ENCODE measurements at regions not wholly inside any gene's neighbourhood (a gene's known extent, or its start where the extent isn't known, plus 50 kb on each side); places are given as distances from the start of the nearest gene placed in this dataset.

- CTCF ChIA-PET, result no interaction called here
- POLR2A ChIA-PET, result no interaction called here
- Histone ChIP-seq H3K4me3 (no peak overlapping the region), H3K4me1 (no peaks in the 10 kb centered on the region), H3K27ac (no peak overlapping the region), H3K4me2 (no peak overlapping the region), H3K9me3 (no peaks in the 10 kb centered on the region)
- no peak for ATAC-seq
- DNase-seq (ENCODE audit: low read depth in 1 of 2, low spot score in 1 of 2), result no peak
- WGBS (ENCODE audit: missing lambda C conversion rate), result 10% methylated on average over 5 of the region's 5 CpGs
- TF ChIP-seq, protein P1, sequence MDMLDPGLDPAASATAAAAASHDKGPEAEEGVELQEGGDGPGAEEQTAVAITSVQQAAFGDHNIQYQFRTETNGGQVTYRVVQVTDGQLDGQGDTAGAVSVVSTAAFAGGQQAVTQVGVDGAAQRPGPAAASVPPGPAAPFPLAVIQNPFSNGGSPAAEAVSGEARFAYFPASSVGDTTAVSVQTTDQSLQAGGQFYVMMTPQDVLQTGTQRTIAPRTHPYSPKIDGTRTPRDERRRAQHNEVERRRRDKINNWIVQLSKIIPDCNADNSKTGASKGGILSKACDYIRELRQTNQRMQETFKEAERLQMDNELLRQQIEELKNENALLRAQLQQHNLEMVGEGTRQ (IDR thresholded peaks at IDR 0.05), result no peak
- TF ChIP-seq HOXB5 (CRISPR knock-in tag; IDR thresholded peaks at IDR 0.05), result no peak
- no peak for TF ChIP-seq RARB (CRISPR knock-in tag; IDR thresholded peaks at IDR 0.05)
- TF ChIP-seq SREBF2 (IDR thresholded peaks at IDR 0.05), result no peak
- TF ChIP-seq ZC3H11A (IDR thresholded peaks at IDR 0.05), result no peak
- TF ChIP-seq POLR2A (IDR thresholded peaks at IDR 0.05; ENCODE audit: low read length), result no peak
- no peak for TF ChIP-seq SMC3 (IDR thresholded peaks at IDR 0.05)
- no peak for TF ChIP-seq EHF (CRISPR knock-in tag; IDR thresholded peaks at IDR 0.05)
- no peak for TF ChIP-seq CEBPB (IDR thresholded peaks at IDR 0.05)
- no peak for TF ChIP-seq NR3C1 (IDR thresholded peaks at IDR 0.05)
- TF ChIP-seq ELK1 (IDR thresholded peaks at IDR 0.05; ENCODE audit: low read depth, low read length), result no peak
- TF ChIP-seq NFE2L2 (conservative IDR thresholded peaks at IDR 0.05; ENCODE audit: low read length), result no peak
- TF ChIP-seq FOSB (CRISPR knock-in tag; IDR thresholded peaks at IDR 0.05), result no peak
- no peak for TF ChIP-seq FOXS1 (CRISPR knock-in tag; IDR thresholded peaks at IDR 0.05)
- TF ChIP-seq GATA3 (IDR thresholded peaks at IDR 0.05; ENCODE audit: borderline replicate concordance), result no peak
- TF ChIP-seq KDM5A (IDR thresholded peaks at IDR 0.05), result no peak
- TF ChIP-seq EP300 (IDR thresholded peaks at IDR 0.05), result no peak
- no peak for TF ChIP-seq CTCF (IDR thresholded peaks at IDR 0.05)
- no peak for TF ChIP-seq FOSL2 (IDR thresholded peaks at IDR 0.05)
- TF ChIP-seq FOSL2 (CRISPR knock-in tag; IDR thresholded peaks at IDR 0.05), result no peak
- no peak for TF ChIP-seq MAFK (IDR thresholded peaks at IDR 0.05; ENCODE audit: partially characterized antibody)
- peak; percentile 18 for FAIRE-seq
Observed at GRCh38 chrX:3165808-3166207, 124.5 kb downstream of the ARSF start.

Data from A549 (cell line).